ENCODE measurements at regions not wholly inside any gene's neighbourhood (a gene's known extent, or its start where the extent isn't known, plus 50 kb on each side); places are given as distances from the start of the nearest gene placed in this dataset.

DNA sequence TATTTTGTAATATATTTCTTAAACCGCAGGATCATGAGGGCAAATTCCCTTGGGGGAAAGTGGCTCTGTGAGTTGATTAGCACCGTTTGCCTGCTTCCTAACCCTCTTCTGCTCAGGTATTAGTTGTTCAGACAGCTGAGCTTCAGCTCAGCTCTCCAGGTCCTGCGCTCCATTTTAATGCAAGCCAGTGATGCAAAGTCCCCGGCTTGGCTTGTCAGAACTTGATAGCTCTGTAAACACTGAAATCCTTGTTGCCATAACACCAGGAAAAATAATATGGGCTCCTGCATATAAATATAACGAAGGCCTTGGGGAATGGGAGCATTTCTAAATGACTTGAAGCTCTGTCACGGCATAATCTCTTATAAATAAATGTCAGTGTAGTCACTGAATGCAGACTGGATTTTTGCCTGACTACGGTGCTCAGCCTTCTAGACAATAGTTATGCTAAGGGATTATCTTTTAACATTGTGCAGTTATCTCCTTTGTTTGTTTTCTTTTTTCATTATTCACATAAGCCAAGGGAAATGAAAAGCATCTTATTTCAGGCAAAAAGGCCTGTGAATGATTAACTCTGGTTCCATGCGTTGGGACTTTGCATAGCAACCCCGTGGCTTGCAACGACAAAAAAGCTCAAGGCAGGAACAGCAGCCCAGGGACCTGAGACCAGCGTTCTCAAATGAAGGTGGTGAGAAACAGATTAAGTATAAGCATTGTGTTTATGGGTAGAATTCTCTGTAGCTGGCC lies 253.2 kb downstream of the SPRY1 start:
- TF ChIP-seq CTCF (IDR thresholded peaks at IDR 0.05) (no peak), EP300 (IDR thresholded peaks at IDR 0.05) (no peak), POLR2A (IDR thresholded peaks at IDR 0.05) (no peak)

Data from suprapubic skin (tissue), 3 donors.